ENCODE measurements at regions not wholly inside any gene's neighbourhood (a gene's known extent, or its start where the extent isn't known, plus 50 kb on each side); places are given as distances from the start of the nearest gene placed in this dataset.

- no peak for TF ChIP-seq CTCF (IDR thresholded peaks at IDR 0.05)
- TF ChIP-seq POLR2A (IDR thresholded peaks at IDR 0.05) = no peak
These were observed 237.0 kb downstream of the MIAT start for GRCh38 chr22:26894362-26894761.

Measured in prostate gland (tissue), 2 donors.